ENCODE measurements at regions not wholly inside any gene's neighbourhood (a gene's known extent, or its start where the extent isn't known, plus 50 kb on each side); places are given as distances from the start of the nearest gene placed in this dataset.

- no peak overlapping the region for H3K27ac ChIP-seq (ENCODE audit: low read length)
- WGBS (ENCODE audit: insufficient coverage) = 67% methylated on average over 2 of the region's 4 CpGs
- Mint-ChIP-seq H3K9me3 (peaks cover 13 to 18% of the 10 kb centered on the region in 2 donors), H3K4me1 (no peaks in the 10 kb centered on the region), H3K36me3 (peaks cover 5% of the 10 kb centered on the region), H3K4me3 (no peak overlapping the region), H3K27ac (no peak overlapping the region), H3K27me3 (ENCODE audit: low read depth in 2 of 2) (no peaks in the 10 kb centered on the region)
- no peak for TF ChIP-seq CTCF (IDR thresholded peaks at IDR 0.05)
- intact Hi-C loops (cut with micrococcal nuclease) = no loop called here
- H3K9me3 ChIP-seq (ENCODE audit: control insufficient read depth, insufficient read depth, low read length) = peaks cover 4% of the 10 kb centered on the region
- no peaks in the 10 kb centered on the region for H3K4me1 ChIP-seq (ENCODE audit: control insufficient read depth, insufficient read depth, low read length)
- no peak for ATAC-seq
- no peaks in the 10 kb centered on the region for H3K36me3 ChIP-seq (ENCODE audit: control insufficient read depth, insufficient read depth, low read length)
- DNase-seq = no peak
- no peaks in the 10 kb centered on the region for H3K27me3 ChIP-seq (ENCODE audit: control insufficient read depth, insufficient read depth, low read length)
- no peak overlapping the region for H3K4me3 ChIP-seq (ENCODE audit: low read length)
These were observed 858.7 kb upstream of the CHORDC1 start for GRCh38 chr11:91081440-91082043.

- no peak for TF ChIP-seq CTCF (IDR thresholded peaks at IDR 0.05)
- H3K27ac ChIP-seq (ENCODE audit: low read length) = no peak overlapping the region
- Mint-ChIP-seq H3K4me3 (no peak overlapping the region), H3K27ac (no peak overlapping the region), H3K9me3 (peaks cover 7 to 14% of the 10 kb centered on the region in 2 donors), H3K4me1 (no peaks in the 10 kb centered on the region), H3K36me3 (peaks cover 3% of the 10 kb centered on the region), H3K27me3 (ENCODE audit: low read depth in 2 of 2) (no peaks in the 10 kb centered on the region)
- no peak overlapping the region for H3K4me3 ChIP-seq (ENCODE audit: low read length)
- no peaks in the 10 kb centered on the region for H3K4me1 ChIP-seq (ENCODE audit: control insufficient read depth, insufficient read depth, low read length)
- WGBS (ENCODE audit: insufficient coverage) = 31% methylated on average over 2 of the region's 5 CpGs
- DNase-seq (no peak), ATAC-seq (no peak)
- intact Hi-C loops (cut with micrococcal nuclease) = no loop called here
- peaks cover 4% of the 10 kb centered on the region for H3K9me3 ChIP-seq (ENCODE audit: control insufficient read depth, insufficient read depth, low read length)
- no peaks in the 10 kb centered on the region for H3K27me3 ChIP-seq (ENCODE audit: control insufficient read depth, insufficient read depth, low read length)
- no peaks in the 10 kb centered on the region for H3K36me3 ChIP-seq (ENCODE audit: control insufficient read depth, insufficient read depth, low read length)
These were observed 855.4 kb upstream of the CHORDC1 start for GRCh38 chr11:91078221-91078620.

- TF ChIP-seq CTCF (IDR thresholded peaks at IDR 0.05) = no peak
These were observed 852.3 kb upstream of the CHORDC1 start for GRCh38 chr11:91075032-91075695.

GRCh38 chr11:91067666-91068065 is 844.8 kb upstream of the CHORDC1 start:
- Mint-ChIP-seq H3K27ac (no peak overlapping the region), H3K36me3 (peaks cover 18% of the 10 kb centered on the region), H3K4me3 (no peak overlapping the region), H3K27me3 (ENCODE audit: low read depth in 2 of 2) (no peaks in the 10 kb centered on the region), H3K9me3 (peaks cover 14 to 17% of the 10 kb centered on the region in 2 donors), H3K4me1 (no peaks in the 10 kb centered on the region)
- ATAC-seq (no peak), DNase-seq (no peak)
- Histone ChIP-seq H3K4me1 (ENCODE audit: control insufficient read depth, insufficient read depth, low read length) (no peaks in the 10 kb centered on the region), H3K9me3 (ENCODE audit: control insufficient read depth, insufficient read depth, low read length) (no peaks in the 10 kb centered on the region), H3K4me3 (ENCODE audit: low read length) (no peak overlapping the region), H3K27me3 (ENCODE audit: control insufficient read depth, insufficient read depth, low read length) (no peaks in the 10 kb centered on the region), H3K36me3 (ENCODE audit: control insufficient read depth, insufficient read depth, low read length) (no peaks in the 10 kb centered on the region), H3K27ac (ENCODE audit: low read length) (no peak overlapping the region)
- intact Hi-C loops (cut with micrococcal nuclease) = no loop called here
- 82% methylated on average over 2 of the region's 2 CpGs for WGBS (ENCODE audit: insufficient coverage)
- TF ChIP-seq CTCF (IDR thresholded peaks at IDR 0.05) = no peak

More at GRCh38 chr11:91075032-91075695, 852.3 kb upstream of the CHORDC1 start:
- Histone ChIP-seq H3K27ac (ENCODE audit: low read length) (no peak overlapping the region), H3K27me3 (ENCODE audit: control insufficient read depth, insufficient read depth, low read length) (no peaks in the 10 kb centered on the region), H3K4me3 (ENCODE audit: low read length) (no peak overlapping the region), H3K9me3 (ENCODE audit: control insufficient read depth, insufficient read depth, low read length) (no peaks in the 10 kb centered on the region), H3K4me1 (ENCODE audit: control insufficient read depth, insufficient read depth, low read length) (no peaks in the 10 kb centered on the region), H3K36me3 (ENCODE audit: control insufficient read depth, insufficient read depth, low read length) (no peaks in the 10 kb centered on the region)
- H3K36me3 Mint-ChIP-seq = peaks cover 2% of the 10 kb centered on the region
- no peaks in the 10 kb centered on the region for H3K27me3 Mint-ChIP-seq (ENCODE audit: low read depth in 2 of 2)
- intact Hi-C loops (cut with micrococcal nuclease) = no loop called here
- no peak overlapping the region for H3K27ac Mint-ChIP-seq
- H3K9me3 Mint-ChIP-seq = peaks cover 4 to 10% of the 10 kb centered on the region in 2 donors
- H3K4me1 Mint-ChIP-seq = no peaks in the 10 kb centered on the region
- no peak overlapping the region for H3K4me3 Mint-ChIP-seq
- 45% methylated on average over 2 of the region's 2 CpGs for WGBS (ENCODE audit: insufficient coverage)
- no peak for ATAC-seq
- no peak for DNase-seq

Data from natural killer cell (primary cell).